Adrenal gland (tissue), 5 donors: ENCODE measurements at regions not wholly inside any gene's neighbourhood (a gene's known extent, or its start where the extent isn't known, plus 50 kb on each side); places are given as distances from the start of the nearest gene placed in this dataset.

Experiments
- POLR2A ChIP-seq, 2 donors: fragments of 450-650 bp; IDR thresholded peaks; one replicate each; pipeline ENCODE4 v1.6.1; 2017; ENCODE audit warnings: antibody characterized with exemption in 2 of 2, mild to moderate bottlenecking in 2 of 2, moderate library complexity in 1 of 2
- TF ChIP-seq, protein P1 (sequence below), 6 experiments: fragments of 450-650 bp in 4 of 6; fragments of 200-600 bp in 2 of 6; sonication (generic) in 1 of 6; IDR thresholded peaks; 1 replicate in 5 of 6; 2 replicates in 1 of 6; pipeline versions ENCODE4 v1.5.1 to v1.8.0; 2016 to 2021; ENCODE audit warnings: antibody characterized with exemption in 6 of 6, mild to moderate bottlenecking in 2 of 6, moderate library complexity in 1 of 6
- donor health status: DM: no; HTN: no; CAD: no.

GRCh38 chr7:112933598-112933997 lies 143.4 kb upstream of the TMEM168 start:
- TF ChIP-seq, protein P1, sequence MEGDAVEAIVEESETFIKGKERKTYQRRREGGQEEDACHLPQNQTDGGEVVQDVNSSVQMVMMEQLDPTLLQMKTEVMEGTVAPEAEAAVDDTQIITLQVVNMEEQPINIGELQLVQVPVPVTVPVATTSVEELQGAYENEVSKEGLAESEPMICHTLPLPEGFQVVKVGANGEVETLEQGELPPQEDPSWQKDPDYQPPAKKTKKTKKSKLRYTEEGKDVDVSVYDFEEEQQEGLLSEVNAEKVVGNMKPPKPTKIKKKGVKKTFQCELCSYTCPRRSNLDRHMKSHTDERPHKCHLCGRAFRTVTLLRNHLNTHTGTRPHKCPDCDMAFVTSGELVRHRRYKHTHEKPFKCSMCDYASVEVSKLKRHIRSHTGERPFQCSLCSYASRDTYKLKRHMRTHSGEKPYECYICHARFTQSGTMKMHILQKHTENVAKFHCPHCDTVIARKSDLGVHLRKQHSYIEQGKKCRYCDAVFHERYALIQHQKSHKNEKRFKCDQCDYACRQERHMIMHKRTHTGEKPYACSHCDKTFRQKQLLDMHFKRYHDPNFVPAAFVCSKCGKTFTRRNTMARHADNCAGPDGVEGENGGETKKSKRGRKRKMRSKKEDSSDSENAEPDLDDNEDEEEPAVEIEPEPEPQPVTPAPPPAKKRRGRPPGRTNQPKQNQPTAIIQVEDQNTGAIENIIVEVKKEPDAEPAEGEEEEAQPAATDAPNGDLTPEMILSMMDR (IDR thresholded peaks at IDR 0.05) = no peak
- TF ChIP-seq POLR2A (IDR thresholded peaks at IDR 0.05) = no peak
